Liver (tissue), 8 donors: ENCODE measurements at regions not wholly inside any gene's neighbourhood (a gene's known extent, or its start where the extent isn't known, plus 50 kb on each side); places are given as distances from the start of the nearest gene placed in this dataset.

Experiments
- DNase-seq: peaks from one replicate; pipeline ENCODE4 v3.0.0-alpha.2; 2017; ENCODE audit warnings: low spot score
- H3K27ac ChIP-seq, 2 donors: one replicate each; pipeline ENCODE4 v1.7.0; 2013; ENCODE audit warnings: inconsistent platforms in 2 of 2, low read length in 2 of 2, control low read depth in 1 of 2, low read depth in 1 of 2, mild to moderate bottlenecking in 1 of 2
- H3K27me3 ChIP-seq, 4 donors: one replicate each; pipeline versions ENCODE4 v1.6.1 to v1.7.0; 2013; ENCODE audit warnings: low read length in 3 of 4, inconsistent platforms in 1 of 4, mild to moderate bottlenecking in 1 of 4, moderate library complexity in 1 of 4; ENCODE audit not compliant: control insufficient read depth in 4 of 4, insufficient read depth in 4 of 4
- H3K36me3 ChIP-seq, 4 donors: one replicate each; pipeline versions ENCODE4 v1.6.1 to v1.7.0; 2013; ENCODE audit warnings: low read length in 3 of 4, mild to moderate bottlenecking in 3 of 4, low read depth in 1 of 4, moderate library complexity in 1 of 4; ENCODE audit not compliant: control insufficient read depth in 4 of 4, insufficient read depth in 3 of 4
- H3K4me1 ChIP-seq, 4 donors: one replicate each; pipeline versions ENCODE4 v1.6.1 to v1.7.0; 2013; ENCODE audit warnings: low read length in 3 of 4, mild to moderate bottlenecking in 3 of 4, moderate library complexity in 1 of 4; ENCODE audit not compliant: control insufficient read depth in 4 of 4, insufficient read depth in 4 of 4
- H3K4me3 ChIP-seq, 3 donors: one replicate each; pipeline versions ENCODE4 v1.6.1 to v1.7.0; 2013; ENCODE audit warnings: low read length in 3 of 3, control low read depth in 1 of 3, low read depth in 1 of 3, mild to moderate bottlenecking in 1 of 3
- H3K9ac ChIP-seq, 2 donors: one replicate each; pipeline ENCODE4 v1.7.0; 2013; ENCODE audit warnings: low read length in 2 of 2, mild to moderate bottlenecking in 2 of 2, moderate library complexity in 2 of 2, control low read depth in 1 of 2, low read depth in 1 of 2
- H3K9me3 ChIP-seq, 4 donors: one replicate each; pipeline versions ENCODE4 v1.6.1 to v1.7.0; 2013; ENCODE audit warnings: low read length in 3 of 4; ENCODE audit not compliant: control insufficient read depth in 4 of 4
- EGR1 ChIP-seq, 2 donors: IDR thresholded peaks; 2 replicates each; pipeline ENCODE4 v1.6.1; 2016 to 2018; ENCODE audit warnings: antibody characterized with exemption in 2 of 2, low read depth in 2 of 2
- FOXA1 ChIP-seq: IDR thresholded peaks from 2 replicates; pipeline ENCODE4 v1.6.1; 2016; ENCODE audit warnings: antibody characterized with exemption
- FOXA2 ChIP-seq: IDR thresholded peaks from 2 replicates; pipeline ENCODE4 v1.6.1; 2016; ENCODE audit warnings: antibody characterized with exemption
- GABPA ChIP-seq, 2 donors: IDR thresholded peaks in 1 of 2; conservative IDR thresholded peaks in 1 of 2; 2 replicates each; pipeline ENCODE4 v1.6.1; 2016; ENCODE audit warnings: antibody characterized with exemption in 2 of 2, mild to moderate bottlenecking in 1 of 2, moderate library complexity in 1 of 2
- HNF4A ChIP-seq, 2 donors: conservative IDR thresholded peaks; 2 replicates each; pipeline ENCODE4 v1.6.1; 2016; ENCODE audit warnings: antibody characterized with exemption in 2 of 2, mild to moderate bottlenecking in 2 of 2
- HNF4G ChIP-seq: IDR thresholded peaks from 2 replicates; pipeline ENCODE4 v1.6.1; 2016; ENCODE audit warnings: antibody characterized with exemption
- JUND ChIP-seq, 2 donors: IDR thresholded peaks; 2 replicates each; pipeline ENCODE4 v1.6.1; 2016; ENCODE audit warnings: antibody characterized with exemption in 2 of 2
- NR2F2 ChIP-seq: IDR thresholded peaks from 2 replicates; pipeline ENCODE4 v1.6.1; 2016; ENCODE audit warnings: antibody characterized with exemption
- RAD21 ChIP-seq, 2 donors: IDR thresholded peaks; 2 replicates each; pipeline ENCODE4 v1.6.1; 2016; ENCODE audit warnings: antibody characterized with exemption in 2 of 2, mild to moderate bottlenecking in 2 of 2
- RXRA ChIP-seq, 2 donors: IDR thresholded peaks; 2 replicates each; pipeline ENCODE4 v1.6.1; 2017 to 2018; ENCODE audit warnings: antibody characterized with exemption in 2 of 2, mild to moderate bottlenecking in 1 of 2
- SP1 ChIP-seq: IDR thresholded peaks from 2 replicates; pipeline ENCODE4 v1.6.1; 2018; ENCODE audit warnings: antibody characterized with exemption, mild to moderate bottlenecking
- TAF1 ChIP-seq: conservative IDR thresholded peaks from 2 replicates; pipeline ENCODE4 v1.6.1; 2016; ENCODE audit warnings: antibody characterized with exemption, mild to moderate bottlenecking
- YY1 ChIP-seq: IDR thresholded peaks from 2 replicates; pipeline ENCODE4 v1.6.1; 2016; ENCODE audit warnings: antibody characterized with exemption, mild to moderate bottlenecking
- WGBS: extraction: QIAGEN DNeasy Blood & Tissue Kit; methylation state at CpG from one replicate; pipeline ENCODE4 v1.1.7; 2013; 5-methylcytosine and 5-hydroxymethylcytosine counted together
- TF ChIP-seq, protein P1 (sequence below): IDR thresholded peaks from 2 replicates; pipeline ENCODE4 v1.6.1; 2016; ENCODE audit warnings: antibody characterized with exemption
- TF ChIP-seq, protein P2 (sequence below): IDR thresholded peaks from 2 replicates; pipeline ENCODE4 v1.6.1; 2016; ENCODE audit warnings: antibody characterized with exemption
- TF ChIP-seq, protein P3 (sequence below): fragments of 150-350 bp; IDR thresholded peaks from 2 replicates; pipeline ENCODE4 v1.5.1; 2017; ENCODE audit warnings: improper control_type of control experiment, low read depth, low read length; ENCODE audit not compliant: missing input control
- TF ChIP-seq, protein P4 (sequence below): IDR thresholded peaks from 2 replicates; pipeline ENCODE4 v1.6.1; 2016; ENCODE audit warnings: antibody characterized with exemption, mild to moderate bottlenecking
- TF ChIP-seq, protein P5 (sequence below): IDR thresholded peaks from 2 replicates; pipeline ENCODE4 v1.6.1; 2016; ENCODE audit warnings: antibody characterized with exemption
- donor health status: healthy.
- donor health status: healthy.
- donor health status: healthy.
- donor health status: healthy.
- donor health status: healthy.

DNA sequence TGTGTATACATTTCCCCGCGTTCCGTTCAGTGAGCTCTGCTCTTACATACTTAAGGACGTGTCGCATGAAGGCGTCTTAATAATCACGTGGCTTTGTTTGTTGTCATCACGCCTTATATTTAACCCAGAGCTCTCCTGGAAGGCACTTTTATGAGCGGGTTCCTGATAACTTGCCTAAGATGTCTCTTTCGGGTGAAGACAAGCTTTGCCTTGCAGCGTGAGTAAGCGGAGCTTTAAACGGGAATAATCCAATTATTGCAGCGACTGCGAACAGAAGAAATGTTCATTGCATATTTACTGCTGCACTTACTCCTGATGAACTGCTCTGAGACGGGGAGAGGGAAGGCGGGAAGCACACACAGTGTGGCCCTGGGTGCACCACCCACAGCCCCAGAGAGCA is 1128.2 kb downstream of the BRD1 start:
- H3K9me3 ChIP-seq, result no peaks in the 10 kb centered on the region
- no peak overlapping the region for H3K4me3 ChIP-seq
- DNase-seq, result no peak
- no peak overlapping the region for H3K9ac ChIP-seq
- TF ChIP-seq, protein P1, sequence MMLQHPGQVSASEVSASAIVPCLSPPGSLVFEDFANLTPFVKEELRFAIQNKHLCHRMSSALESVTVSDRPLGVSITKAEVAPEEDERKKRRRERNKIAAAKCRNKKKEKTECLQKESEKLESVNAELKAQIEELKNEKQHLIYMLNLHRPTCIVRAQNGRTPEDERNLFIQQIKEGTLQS, result no peak
- no peak for TF ChIP-seq GABPA (IDR thresholded peaks at IDR 0.05 in 1 of 2, conservative IDR thresholded peaks at IDR 0.05 in 1 of 2)
- TF ChIP-seq NR2F2, result no peak
- TF ChIP-seq FOXA1, result no peak
- no peak for TF ChIP-seq HNF4G
- TF ChIP-seq HNF4A (conservative IDR thresholded peaks at IDR 0.05), result no peak
- TF ChIP-seq, protein P2, sequence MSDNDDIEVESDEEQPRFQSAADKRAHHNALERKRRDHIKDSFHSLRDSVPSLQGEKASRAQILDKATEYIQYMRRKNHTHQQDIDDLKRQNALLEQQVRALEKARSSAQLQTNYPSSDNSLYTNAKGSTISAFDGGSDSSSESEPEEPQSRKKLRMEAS, result no peak
- TF ChIP-seq FOXA2, result no peak
- TF ChIP-seq YY1, result no peak
- no peak for TF ChIP-seq EGR1 (IDR thresholded peaks at IDR 0.05; ENCODE audit: low read depth in 2 of 2)
- TF ChIP-seq, protein P3, sequence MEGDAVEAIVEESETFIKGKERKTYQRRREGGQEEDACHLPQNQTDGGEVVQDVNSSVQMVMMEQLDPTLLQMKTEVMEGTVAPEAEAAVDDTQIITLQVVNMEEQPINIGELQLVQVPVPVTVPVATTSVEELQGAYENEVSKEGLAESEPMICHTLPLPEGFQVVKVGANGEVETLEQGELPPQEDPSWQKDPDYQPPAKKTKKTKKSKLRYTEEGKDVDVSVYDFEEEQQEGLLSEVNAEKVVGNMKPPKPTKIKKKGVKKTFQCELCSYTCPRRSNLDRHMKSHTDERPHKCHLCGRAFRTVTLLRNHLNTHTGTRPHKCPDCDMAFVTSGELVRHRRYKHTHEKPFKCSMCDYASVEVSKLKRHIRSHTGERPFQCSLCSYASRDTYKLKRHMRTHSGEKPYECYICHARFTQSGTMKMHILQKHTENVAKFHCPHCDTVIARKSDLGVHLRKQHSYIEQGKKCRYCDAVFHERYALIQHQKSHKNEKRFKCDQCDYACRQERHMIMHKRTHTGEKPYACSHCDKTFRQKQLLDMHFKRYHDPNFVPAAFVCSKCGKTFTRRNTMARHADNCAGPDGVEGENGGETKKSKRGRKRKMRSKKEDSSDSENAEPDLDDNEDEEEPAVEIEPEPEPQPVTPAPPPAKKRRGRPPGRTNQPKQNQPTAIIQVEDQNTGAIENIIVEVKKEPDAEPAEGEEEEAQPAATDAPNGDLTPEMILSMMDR, result no peak
- TF ChIP-seq RAD21 (IDR thresholded peaks at IDR 0.05), result no peak
- no peak for TF ChIP-seq RXRA (IDR thresholded peaks at IDR 0.05)
- TF ChIP-seq SP1, result no peak
- TF ChIP-seq TAF1, result no peak
- TF ChIP-seq JUND (IDR thresholded peaks at IDR 0.05), result no peak
- H3K27ac ChIP-seq, result no peak overlapping the region
- H3K27me3 ChIP-seq, result no peaks in the 10 kb centered on the region
- H3K36me3 ChIP-seq, result no peaks in the 10 kb centered on the region
- WGBS, result 90% methylated on average over 17 of the region's 17 CpGs
- H3K4me1 ChIP-seq, result no peaks in the 10 kb centered on the region

DNA sequence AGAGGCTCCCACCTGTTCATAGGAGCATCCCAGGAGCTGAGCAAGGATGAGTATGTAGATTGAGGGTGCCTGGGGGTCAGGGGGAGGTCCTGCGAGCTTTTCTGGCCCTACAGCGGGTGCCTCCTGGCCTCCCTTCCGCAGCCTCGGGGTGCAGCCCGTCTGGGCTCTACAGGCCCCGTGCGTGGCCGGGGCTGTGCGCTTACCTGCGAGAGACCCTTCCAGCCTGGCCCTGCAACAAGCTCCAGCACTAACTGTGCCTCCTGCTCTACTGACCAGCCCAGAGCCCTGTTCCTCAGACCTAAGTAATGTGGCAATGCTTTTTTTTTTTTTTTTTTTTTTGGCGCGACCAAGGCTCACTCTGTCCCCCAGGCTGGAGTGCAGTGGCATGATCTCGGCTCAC is 1129.1 kb downstream of the BRD1 start:
- Histone ChIP-seq H3K9ac (no peak overlapping the region), H3K4me3 (no peak overlapping the region), H3K27ac (no peak overlapping the region), H3K4me1 (no peaks in the 10 kb centered on the region), H3K27me3 (no peaks in the 10 kb centered on the region), H3K36me3 (no peaks in the 10 kb centered on the region), H3K9me3 (no peaks in the 10 kb centered on the region)
- WGBS, result 92% methylated on average over 13 of the region's 13 CpGs
- no peak for DNase-seq
- TF ChIP-seq SP1 (no peak), FOXA2 (no peak), NR2F2 (no peak), HNF4A (conservative IDR thresholded peaks at IDR 0.05) (no peak), FOXA1 (no peak), HNF4G (no peak), TAF1 (no peak), YY1 (no peak), EGR1 (IDR thresholded peaks at IDR 0.05; ENCODE audit: low read depth in 2 of 2) (no peak)
- TF ChIP-seq, protein P3, result no peak
- TF ChIP-seq, protein P4, sequence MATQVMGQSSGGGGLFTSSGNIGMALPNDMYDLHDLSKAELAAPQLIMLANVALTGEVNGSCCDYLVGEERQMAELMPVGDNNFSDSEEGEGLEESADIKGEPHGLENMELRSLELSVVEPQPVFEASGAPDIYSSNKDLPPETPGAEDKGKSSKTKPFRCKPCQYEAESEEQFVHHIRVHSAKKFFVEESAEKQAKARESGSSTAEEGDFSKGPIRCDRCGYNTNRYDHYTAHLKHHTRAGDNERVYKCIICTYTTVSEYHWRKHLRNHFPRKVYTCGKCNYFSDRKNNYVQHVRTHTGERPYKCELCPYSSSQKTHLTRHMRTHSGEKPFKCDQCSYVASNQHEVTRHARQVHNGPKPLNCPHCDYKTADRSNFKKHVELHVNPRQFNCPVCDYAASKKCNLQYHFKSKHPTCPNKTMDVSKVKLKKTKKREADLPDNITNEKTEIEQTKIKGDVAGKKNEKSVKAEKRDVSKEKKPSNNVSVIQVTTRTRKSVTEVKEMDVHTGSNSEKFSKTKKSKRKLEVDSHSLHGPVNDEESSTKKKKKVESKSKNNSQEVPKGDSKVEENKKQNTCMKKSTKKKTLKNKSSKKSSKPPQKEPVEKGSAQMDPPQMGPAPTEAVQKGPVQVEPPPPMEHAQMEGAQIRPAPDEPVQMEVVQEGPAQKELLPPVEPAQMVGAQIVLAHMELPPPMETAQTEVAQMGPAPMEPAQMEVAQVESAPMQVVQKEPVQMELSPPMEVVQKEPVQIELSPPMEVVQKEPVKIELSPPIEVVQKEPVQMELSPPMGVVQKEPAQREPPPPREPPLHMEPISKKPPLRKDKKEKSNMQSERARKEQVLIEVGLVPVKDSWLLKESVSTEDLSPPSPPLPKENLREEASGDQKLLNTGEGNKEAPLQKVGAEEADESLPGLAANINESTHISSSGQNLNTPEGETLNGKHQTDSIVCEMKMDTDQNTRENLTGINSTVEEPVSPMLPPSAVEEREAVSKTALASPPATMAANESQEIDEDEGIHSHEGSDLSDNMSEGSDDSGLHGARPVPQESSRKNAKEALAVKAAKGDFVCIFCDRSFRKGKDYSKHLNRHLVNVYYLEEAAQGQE, result no peak
- TF ChIP-seq, protein P5, sequence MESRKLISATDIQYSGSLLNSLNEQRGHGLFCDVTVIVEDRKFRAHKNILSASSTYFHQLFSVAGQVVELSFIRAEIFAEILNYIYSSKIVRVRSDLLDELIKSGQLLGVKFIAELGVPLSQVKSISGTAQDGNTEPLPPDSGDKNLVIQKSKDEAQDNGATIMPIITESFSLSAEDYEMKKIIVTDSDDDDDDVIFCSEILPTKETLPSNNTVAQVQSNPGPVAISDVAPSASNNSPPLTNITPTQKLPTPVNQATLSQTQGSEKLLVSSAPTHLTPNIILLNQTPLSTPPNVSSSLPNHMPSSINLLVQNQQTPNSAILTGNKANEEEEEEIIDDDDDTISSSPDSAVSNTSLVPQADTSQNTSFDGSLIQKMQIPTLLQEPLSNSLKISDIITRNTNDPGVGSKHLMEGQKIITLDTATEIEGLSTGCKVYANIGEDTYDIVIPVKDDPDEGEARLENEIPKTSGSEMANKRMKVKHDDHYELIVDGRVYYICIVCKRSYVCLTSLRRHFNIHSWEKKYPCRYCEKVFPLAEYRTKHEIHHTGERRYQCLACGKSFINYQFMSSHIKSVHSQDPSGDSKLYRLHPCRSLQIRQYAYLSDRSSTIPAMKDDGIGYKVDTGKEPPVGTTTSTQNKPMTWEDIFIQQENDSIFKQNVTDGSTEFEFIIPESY, result no peak
- TF ChIP-seq, protein P1, result no peak
